Common myeloid progenitor, CD34-positive (primary cell): ENCODE measurements at regions not wholly inside any gene's neighbourhood (a gene's known extent, or its start where the extent isn't known, plus 50 kb on each side); places are given as distances from the start of the nearest gene placed in this dataset.
A peak's percentile ranks its signal among the peaks of the same experiment; 100 is the strongest.

ENCODE experiments used
- CTCF ChIA-PET: fragments of 350-600 bp; sonication (Branson Sonifier 250); formaldehyde crosslinking; loops from one replicate; lab custom pipeline; 2021; ENCODE audit warnings: antibody characterized with exemption; lab: Charles Lee
- POLR2A ChIA-PET: fragments of 350-600 bp; sonication (Branson Sonifier 250); formaldehyde crosslinking; loops from one replicate; lab custom pipeline; 2021; ENCODE audit warnings: antibody characterized with exemption; lab: Charles Lee
- DNase-seq, 3 donors: peaks; one replicate each; pipeline versions ENCODE4 v3.0.0 to v3.0.0-alpha.2; 2013
- H3K27ac ChIP-seq, 2 experiments: 1 replicate in 1 of 2; 2 replicates in 1 of 2; pipeline ENCODE4 v1.7.0; 2013; ENCODE audit warnings: inconsistent platforms in 2 of 2, low read length in 2 of 2, mild to moderate bottlenecking in 2 of 2, low read depth in 1 of 2, moderate library complexity in 1 of 2; ENCODE audit not compliant: severe bottlenecking in 2 of 2, insufficient read depth in 1 of 2, poor library complexity in 1 of 2
- H3K27me3 ChIP-seq, 5 experiments: replicated peaks in 2 of 5; 1 replicate in 3 of 5; 2 replicates in 2 of 5; pipeline versions ENCODE4 v1.6.1 to v1.7.0; 2013; ENCODE audit warnings: low read length in 4 of 5, mild to moderate bottlenecking in 2 of 5, moderate library complexity in 2 of 5, inconsistent platforms in 1 of 5; ENCODE audit not compliant: insufficient read depth in 5 of 5, control insufficient read depth in 4 of 5
- H3K36me3 ChIP-seq, 4 experiments: 1 replicate in 2 of 4; 2 replicates in 2 of 4; pipeline versions ENCODE4 v1.6.1 to v1.7.0; 2013; ENCODE audit warnings: low read length in 3 of 4, control low read depth in 1 of 4, mild to moderate bottlenecking in 1 of 4; ENCODE audit not compliant: control insufficient read depth in 4 of 4, insufficient read depth in 4 of 4
- H3K4me1 ChIP-seq, 4 experiments: 1 replicate in 3 of 4; 2 replicates in 1 of 4; pipeline versions ENCODE4 v1.6.1 to v1.7.1; 2013; ENCODE audit warnings: low read length in 3 of 4, mild to moderate bottlenecking in 3 of 4, control low read depth in 1 of 4, inconsistent platforms in 1 of 4, moderate library complexity in 1 of 4; ENCODE audit not compliant: control insufficient read depth in 4 of 4, insufficient read depth in 4 of 4; ENCODE audit errors: control extremely low read depth in 1 of 4
- H3K4me3 ChIP-seq, 7 experiments: 1 replicate in 4 of 7; 2 replicates in 3 of 7; pipeline versions ENCODE4 v1.5.1 to v1.7.0; 2013; ENCODE audit warnings: mild to moderate bottlenecking in 7 of 7, low read length in 6 of 7, moderate library complexity in 6 of 7, inconsistent platforms in 2 of 7, low read depth in 2 of 7, control low read depth in 1 of 7; ENCODE audit not compliant: insufficient read depth in 4 of 7, control insufficient read depth in 1 of 7; ENCODE audit errors: extremely low read depth in 1 of 7
- H3K9me3 ChIP-seq, 5 experiments: 1 replicate in 4 of 5; 2 replicates in 1 of 5; pipeline versions ENCODE4 v1.6.1 to v1.7.1; 2013; ENCODE audit warnings: low read length in 4 of 5, mild to moderate bottlenecking in 2 of 5, inconsistent platforms in 1 of 5, low read depth in 1 of 5, moderate library complexity in 1 of 5; ENCODE audit not compliant: control insufficient read depth in 4 of 5, insufficient read depth in 2 of 5; ENCODE audit errors: control extremely low read depth in 1 of 5
- WGBS: methylation state at CpG from one replicate; pipeline ENCODE4 v1.1.5; 2013; ENCODE audit not compliant: insufficient coverage; 5-methylcytosine and 5-hydroxymethylcytosine counted together

DNA sequence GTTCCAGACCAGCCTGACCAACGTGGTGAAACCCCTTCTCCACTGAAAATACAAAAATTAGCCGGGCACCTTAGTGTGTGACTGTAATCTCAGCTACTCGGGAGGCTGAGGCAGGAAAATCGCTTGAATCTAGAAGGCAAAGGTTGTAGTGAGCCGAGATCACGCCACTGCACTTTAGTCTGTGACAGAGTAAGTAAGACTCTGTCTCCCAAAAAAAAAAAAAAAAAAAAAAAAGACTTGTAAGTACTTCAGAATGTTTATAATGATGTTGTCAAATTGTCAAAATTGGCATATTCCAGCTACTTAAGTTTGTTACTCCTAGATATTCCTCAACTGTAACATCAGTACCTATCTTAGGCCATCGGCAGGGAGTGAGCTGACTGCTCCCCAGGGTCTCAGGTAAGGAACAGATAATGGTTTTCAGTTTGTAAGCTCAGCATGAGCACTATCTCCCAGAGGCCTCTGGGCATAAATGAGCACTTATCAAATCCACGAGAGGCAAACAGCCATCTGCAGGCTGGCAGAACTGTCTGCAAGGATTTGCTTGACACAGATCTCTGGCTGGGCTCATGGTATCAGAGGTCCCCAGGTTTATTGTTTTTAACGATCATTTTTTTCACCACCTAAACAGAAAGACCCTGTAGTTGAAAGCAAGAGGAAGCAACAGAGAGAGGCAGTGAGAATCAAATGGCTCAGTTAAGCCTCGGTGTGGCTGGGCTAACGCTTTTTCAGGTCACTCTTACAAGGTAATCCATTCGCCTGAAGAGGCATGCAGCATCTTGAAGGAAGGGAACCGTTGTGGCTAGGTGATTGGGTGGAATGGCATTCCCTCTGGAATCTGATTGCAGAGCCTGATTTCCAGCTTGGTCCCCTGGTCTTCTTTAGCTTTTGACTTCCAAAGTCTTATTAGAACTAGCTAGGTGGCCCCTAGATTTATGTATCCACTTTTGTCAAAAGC lies 115.9 kb downstream of the LY86 start:
- no peak overlapping the region for H3K4me3 ChIP-seq
- H3K4me1 ChIP-seq, result peaks cover 0 to 67% (median 15%) of the 10 kb centered on the region in 4 experiments
- no peak overlapping the region for H3K27ac ChIP-seq
- CTCF ChIA-PET, result interaction anchor here (0.7 to 7.8 kb wide), 8 partner anchors 8 to 27 kb away, joined by 3 to 69 read pairs (median 4); no protein-coding TSS in a partner anchor
- DNase-seq, result peak in 2 of 3 donors; percentile 36 to 71
- whole genome bisulfite sequencing, result 89% methylated on average over 9 of the region's 13 CpGs
- H3K27me3 ChIP-seq, result no peaks in the 10 kb centered on the region
- no peaks in the 10 kb centered on the region for H3K9me3 ChIP-seq
- POLR2A ChIA-PET, result no interaction called here
- no peaks in the 10 kb centered on the region for H3K36me3 ChIP-seq

DNA sequence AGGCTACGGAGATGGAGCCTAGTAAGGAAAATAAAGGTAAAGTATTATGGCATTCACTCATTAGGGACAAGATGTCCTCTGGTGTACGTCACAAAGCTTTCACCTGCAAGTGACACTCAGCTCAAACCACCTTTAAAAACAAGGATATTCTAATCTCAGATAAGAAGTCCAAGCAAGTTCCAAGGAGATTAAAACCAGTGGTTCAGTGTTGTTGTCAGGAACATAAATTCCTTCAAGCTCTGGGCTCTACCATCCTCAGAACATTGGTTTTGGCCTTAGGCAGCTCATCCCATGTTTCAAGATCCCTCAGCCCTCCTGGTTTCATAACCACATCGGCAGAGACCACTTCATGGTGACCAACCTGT lies 116.5 kb downstream of the LY86 start:
- Histone ChIP-seq H3K36me3 (no peaks in the 10 kb centered on the region), H3K4me3 (no peak overlapping the region), H3K4me1 (peaks cover 0 to 61% (median 9%) of the 10 kb centered on the region in 4 experiments), H3K9me3 (no peaks in the 10 kb centered on the region), H3K27ac (no peak overlapping the region), H3K27me3 (no peaks in the 10 kb centered on the region)
- DNase-seq, result no peak
- CTCF ChIA-PET, result interaction anchor here (0.9 to 7.8 kb wide), 5 partner anchors 9 to 21 kb away, joined by 3 to 69 read pairs (median 5); no protein-coding TSS in a partner anchor
- WGBS, result 100% methylated on average over 1 of the region's 3 CpGs
- POLR2A ChIA-PET, result no interaction called here

DNA sequence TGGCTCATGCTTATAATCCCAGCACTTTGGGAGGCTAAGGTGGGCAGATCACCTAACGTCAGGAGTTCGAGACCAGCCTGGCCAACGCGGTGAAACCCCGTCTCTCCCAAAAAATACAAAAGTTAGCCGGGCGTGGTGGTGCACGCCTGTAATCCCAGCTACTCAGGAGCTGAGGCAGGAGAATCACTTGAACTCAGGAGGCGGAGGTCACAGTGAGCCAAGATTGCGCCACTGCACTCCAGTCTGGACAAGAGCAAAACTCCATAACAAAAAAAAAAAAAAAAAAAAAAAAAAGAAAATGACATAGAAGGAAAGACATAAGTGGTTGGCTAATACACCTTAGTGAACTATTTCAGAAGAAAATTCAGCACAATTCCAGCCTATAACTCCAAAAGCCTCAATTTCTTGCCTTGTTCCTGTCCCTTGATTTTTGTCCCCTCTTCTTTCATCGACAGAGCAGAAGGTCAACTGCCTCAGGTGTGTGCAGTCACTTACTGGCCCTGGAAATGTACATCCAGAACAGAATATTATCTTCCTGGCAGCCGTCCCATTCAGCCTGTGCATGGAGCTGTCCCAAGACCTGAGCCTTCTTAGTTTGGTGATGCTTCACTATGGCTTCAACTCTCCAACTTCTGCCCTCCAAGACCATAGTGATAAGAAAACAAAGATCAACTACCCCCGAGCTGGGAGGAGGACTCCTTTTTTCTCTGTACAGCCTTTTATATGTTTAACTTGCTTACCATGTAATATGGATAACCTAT lies 117.6 kb downstream of the LY86 start:
- DNase-seq, result no peak
- H3K9me3 ChIP-seq, result no peaks in the 10 kb centered on the region
- H3K4me1 ChIP-seq, result peaks cover 0 to 61% (median 4%) of the 10 kb centered on the region in 4 experiments
- ChIA-PET CTCF (interaction anchor here (0.8 to 2.6 kb wide), 3 partner anchors 10 to 537 kb away, joined by 3 to 11 read pairs (median 4); no protein-coding TSS in a partner anchor), POLR2A (no interaction called here)
- H3K27ac ChIP-seq, result no peak overlapping the region
- no peak overlapping the region for H3K4me3 ChIP-seq
- WGBS, result 97% methylated on average over 9 of the region's 13 CpGs
- no peaks in the 10 kb centered on the region for H3K27me3 ChIP-seq
- H3K36me3 ChIP-seq, result no peaks in the 10 kb centered on the region

DNA sequence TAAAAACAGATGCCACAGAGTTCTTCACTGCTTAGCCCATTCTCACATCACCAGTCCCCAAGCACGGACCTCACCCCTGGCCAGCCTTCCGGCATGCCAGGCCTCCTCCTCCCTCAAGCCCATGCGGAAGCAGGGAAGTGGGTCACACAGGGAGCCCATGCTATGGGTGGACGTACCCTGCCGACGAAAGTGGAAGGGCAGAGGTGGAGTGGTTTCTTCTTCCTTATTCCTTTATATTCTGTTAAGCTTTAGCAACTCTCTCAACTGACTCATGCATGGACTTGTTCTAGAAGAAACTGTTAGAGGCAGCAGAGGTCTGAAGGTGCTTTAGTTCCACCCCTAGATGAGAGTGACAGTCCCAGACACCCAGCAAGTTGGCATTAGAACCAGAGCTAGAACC lies 118.6 kb downstream of the LY86 start:
- POLR2A ChIA-PET, result no interaction called here

DNA sequence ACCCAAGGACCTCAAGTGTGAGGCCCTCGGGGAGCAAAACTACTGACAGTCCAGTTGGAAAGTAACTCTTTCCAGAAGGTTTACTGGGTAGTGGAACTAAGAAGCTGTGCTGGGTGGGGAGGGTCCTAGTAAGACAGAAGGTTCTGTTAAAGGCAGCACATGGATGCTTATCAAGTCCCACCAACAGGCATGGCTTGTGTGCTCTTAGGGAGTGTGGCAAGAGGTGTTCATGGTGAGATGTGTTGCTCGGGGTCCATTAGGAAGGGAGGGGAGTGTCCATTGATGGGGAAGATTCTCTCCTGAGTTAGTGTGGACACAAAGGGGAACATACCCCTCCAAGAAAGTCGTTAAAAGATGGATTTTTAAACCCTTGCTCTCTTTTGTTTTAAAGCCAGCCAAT lies 120.6 kb downstream of the LY86 start:
- Histone ChIP-seq H3K9me3 (no peaks in the 10 kb centered on the region), H3K27ac (no peak overlapping the region), H3K4me1 (peaks cover 19 to 63% (median 31%) of the 10 kb centered on the region in 4 experiments), H3K4me3 (no peak overlapping the region), H3K27me3 (no peaks in the 10 kb centered on the region), H3K36me3 (no peaks in the 10 kb centered on the region)
- ChIA-PET POLR2A (no interaction called here), CTCF (interaction anchor here (0.9 kb wide), 1 partner anchor 11 kb away, joined by 3 read pairs; no protein-coding TSS in a partner anchor)
- DNase-seq, result no peak
- 97% methylated on average over 3 of the region's 3 CpGs for WGBS

More for the DNA sequence above, 118.6 kb downstream of the LY86 start:
- CTCF ChIA-PET, result interaction anchor here (1.0 to 2.6 kb wide), 2 partner anchors 11 to 12 kb away, joined by 3 to 11 read pairs; no protein-coding TSS in a partner anchor
- H3K27ac ChIP-seq, result no peak overlapping the region
- no peak for DNase-seq
- H3K4me1 ChIP-seq, result peaks cover 6 to 61% (median 13%) of the 10 kb centered on the region in 4 experiments
- H3K4me3 ChIP-seq, result no peak overlapping the region
- no peaks in the 10 kb centered on the region for H3K27me3 ChIP-seq
- no peaks in the 10 kb centered on the region for H3K36me3 ChIP-seq
- no peaks in the 10 kb centered on the region for H3K9me3 ChIP-seq
- 100% methylated on average over 3 of the region's 6 CpGs for WGBS

DNA sequence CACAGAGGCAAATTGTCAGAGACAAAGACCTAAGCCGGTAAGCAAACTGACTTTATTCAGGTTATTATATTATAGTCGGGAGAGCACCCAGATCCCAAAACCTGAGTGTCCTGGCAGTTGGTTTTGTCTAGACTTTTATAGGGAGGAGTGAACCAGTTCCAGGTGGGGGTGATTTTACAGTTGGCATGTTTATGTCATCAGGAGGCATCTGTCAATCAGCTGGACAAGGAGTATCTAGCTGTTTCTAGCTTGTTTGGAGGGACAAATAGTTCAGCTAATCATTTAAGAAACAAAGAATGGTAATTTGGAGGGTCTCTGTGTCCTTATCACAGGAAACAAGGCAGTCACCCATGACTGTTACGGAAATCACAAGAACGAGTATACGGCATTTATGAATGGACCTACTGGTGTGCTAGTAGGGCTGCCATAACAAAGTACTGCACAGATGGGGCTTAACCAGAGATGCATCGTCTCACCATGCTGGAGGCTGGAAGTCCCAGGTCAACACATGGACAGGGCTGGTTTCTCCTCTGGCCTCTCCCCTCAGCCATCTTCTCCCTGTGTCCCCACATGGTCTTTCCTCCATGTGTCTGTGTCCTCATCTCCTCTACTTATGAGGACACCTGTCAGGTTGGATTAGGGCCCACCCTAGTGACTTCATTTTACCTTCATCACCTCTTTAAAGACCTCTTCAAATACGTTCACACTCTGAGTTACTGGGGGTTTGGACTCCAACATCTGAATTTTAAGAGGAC lies 122.7 kb downstream of the LY86 start:
- Histone ChIP-seq H3K27ac (peak overlapping the region in 1 of 2 experiments; percentile 84), H3K9me3 (no peaks in the 10 kb centered on the region), H3K36me3 (no peaks in the 10 kb centered on the region), H3K4me3 (peak overlapping the region in 2 of 7 experiments; percentile 21 to 34), H3K27me3 (no peaks in the 10 kb centered on the region), H3K4me1 (peaks cover 25 to 67% (median 40%) of the 10 kb centered on the region in 4 experiments)
- CTCF ChIA-PET, result interaction anchor here (1.4 to 6.2 kb wide), 5 partner anchors 12 to 465 kb away, joined by 3 to 56 read pairs (median 6); no protein-coding TSS in a partner anchor
- POLR2A ChIA-PET, result no interaction called here
- WGBS, result 44% methylated on average over 6 of the region's 7 CpGs
- peak in 1 of 3 donors; percentile 58 for DNase-seq
